Hepatocyte (in vitro differentiated cells): ENCODE measurements at regions not wholly inside any gene's neighbourhood (a gene's known extent, or its start where the extent isn't known, plus 50 kb on each side); places are given as distances from the start of the nearest gene placed in this dataset.

Experiments
- DNase-seq: peaks from one replicate; pipeline ENCODE4 v3.0.0-alpha.2; 2016; ENCODE audit warnings: low spot score
- H2AFZ ChIP-seq: fragments of 200-600 bp; sonication (generic); 2 replicates; pipeline ENCODE4 v1.6.0; 2016; ENCODE audit warnings: antibody characterized with exemption, mild to moderate bottlenecking
- H3K27ac ChIP-seq: fragments of 200-600 bp; sonication (generic); 2 replicates; pipeline ENCODE4 v1.5.1; 2016; ENCODE audit warnings: mild to moderate bottlenecking
- H3K27me3 ChIP-seq: fragments of 200-600 bp; sonication (generic); 2 replicates; pipeline ENCODE4 v1.6.1; 2016
- H3K36me3 ChIP-seq: fragments of 200-600 bp; sonication (generic); replicated peaks from 2 replicates; pipeline ENCODE4 v1.5.1; 2016; ENCODE audit warnings: low read depth; ENCODE audit not compliant: insufficient read depth
- H3K4me1 ChIP-seq: fragments of 200-600 bp; sonication (generic); 2 replicates; pipeline ENCODE4 v1.5.1; 2016; ENCODE audit warnings: mild to moderate bottlenecking, moderate library complexity; ENCODE audit not compliant: insufficient read depth
- H3K4me2 ChIP-seq: fragments of 200-600 bp; sonication (generic); 2 replicates; pipeline ENCODE4 v1.6.0; 2016
- H3K4me3 ChIP-seq: fragments of 200-600 bp; sonication (generic); 2 replicates; pipeline ENCODE4 v1.5.1; 2016; ENCODE audit warnings: mild to moderate bottlenecking
- H3K79me2 ChIP-seq: fragments of 200-600 bp; sonication (generic); 2 replicates; pipeline ENCODE4 v1.6.0; 2017; ENCODE audit warnings: mild to moderate bottlenecking
- H3K9me2 ChIP-seq: fragments of 200-600 bp; sonication (generic); replicated peaks from 2 replicates; pipeline ENCODE4 v1.6.0; 2017; ENCODE audit warnings: mild to moderate bottlenecking; ENCODE audit not compliant: insufficient read depth
- H3K9me3 ChIP-seq: fragments of 200-600 bp; sonication (generic); 2 replicates; pipeline ENCODE4 v1.5.1; 2016; ENCODE audit warnings: low read depth, mild to moderate bottlenecking
- H4K20me1 ChIP-seq: fragments of 200-600 bp; sonication (generic); 2 replicates; pipeline ENCODE4 v1.6.0; 2016; ENCODE audit warnings: mild to moderate bottlenecking; ENCODE audit not compliant: insufficient read depth, poor library complexity, severe bottlenecking
- CTCF ChIP-seq: fragments of 200-600 bp; sonication (generic); IDR thresholded peaks from 2 replicates; pipeline ENCODE4 v1.5.1; 2016; ENCODE audit warnings: antibody characterized with exemption, mild to moderate bottlenecking; ENCODE audit not compliant: poor library complexity
- EZH2 ChIP-seq: fragments of 200-600 bp; sonication (generic); IDR thresholded peaks from 2 replicates; pipeline ENCODE4 v1.6.1; 2016; ENCODE audit warnings: antibody characterized with exemption, mild to moderate bottlenecking, borderline replicate concordance
- EZH2phosphoT487 ChIP-seq: fragments of 200-600 bp; sonication (generic); IDR thresholded peaks from one replicate; pipeline ENCODE4 v1.6.1; 2018; ENCODE audit warnings: antibody characterized with exemption, mild to moderate bottlenecking, low read depth, moderate library complexity; ENCODE audit not compliant: unreplicated experiment, severe bottlenecking
- WGBS: methylation state at CpG from one replicate; pipeline ENCODE4 v1.1.6; 2016; ENCODE audit warnings: low lambda C conversion rate; ENCODE audit errors: missing lambda C conversion rate; 5-methylcytosine and 5-hydroxymethylcytosine counted together

- H3K4me3 ChIP-seq: no peak overlapping the region
- H3K27ac ChIP-seq: no peak overlapping the region
- DNase-seq: no peak
- WGBS: 83% methylated on average over 4 of the region's 4 CpGs
- no peaks in the 10 kb centered on the region for H4K20me1 ChIP-seq
- H2AFZ ChIP-seq: no peak overlapping the region
- no peak overlapping the region for H3K4me2 ChIP-seq
- H3K9me3 ChIP-seq: no peaks in the 10 kb centered on the region
- TF ChIP-seq CTCF (no peak), EZH2 (no peak), EZH2phosphoT487 (no peak)
- no peaks in the 10 kb centered on the region for H3K79me2 ChIP-seq
- peaks cover 4% of the 10 kb centered on the region for H3K4me1 ChIP-seq
- H3K36me3 ChIP-seq: no peaks in the 10 kb centered on the region
- H3K27me3 ChIP-seq: no peaks in the 10 kb centered on the region
- H3K9me2 ChIP-seq: no peaks in the 10 kb centered on the region
Measured at GRCh38 chr6:104638841-104639290, 220.9 kb downstream of the HACE1 start.

- no peak overlapping the region for H3K4me3 ChIP-seq
- H2AFZ ChIP-seq: no peak overlapping the region
- 80% methylated on average over 4 of the region's 4 CpGs for WGBS
- no peaks in the 10 kb centered on the region for H3K36me3 ChIP-seq
- no peaks in the 10 kb centered on the region for H4K20me1 ChIP-seq
- H3K9me3 ChIP-seq: no peaks in the 10 kb centered on the region
- H3K4me1 ChIP-seq: no peaks in the 10 kb centered on the region
- H3K27ac ChIP-seq: no peak overlapping the region
- DNase-seq: no peak
- no peak overlapping the region for H3K4me2 ChIP-seq
- H3K27me3 ChIP-seq: no peaks in the 10 kb centered on the region
- no peaks in the 10 kb centered on the region for H3K9me2 ChIP-seq
- no peaks in the 10 kb centered on the region for H3K79me2 ChIP-seq
- TF ChIP-seq CTCF (no peak), EZH2 (no peak), EZH2phosphoT487 (no peak)
Measured at GRCh38 chr6:104633125-104633524, 226.6 kb downstream of the HACE1 start.

- whole genome bisulfite sequencing: 59% methylated on average over 2 of the region's 2 CpGs
- Histone ChIP-seq H3K9me3 (no peaks in the 10 kb centered on the region), H3K4me2 (no peak overlapping the region), H3K9me2 (no peaks in the 10 kb centered on the region), H2AFZ (no peak overlapping the region), H3K4me1 (no peaks in the 10 kb centered on the region), H3K36me3 (no peaks in the 10 kb centered on the region), H3K27ac (no peak overlapping the region), H3K4me3 (no peak overlapping the region), H3K27me3 (no peaks in the 10 kb centered on the region), H4K20me1 (no peaks in the 10 kb centered on the region), H3K79me2 (no peaks in the 10 kb centered on the region)
- no peak for TF ChIP-seq CTCF
- TF ChIP-seq EZH2phosphoT487: no peak
- no peak for TF ChIP-seq EZH2
- DNase-seq: no peak
Measured at GRCh38 chr6:104632588-104632987, 227.1 kb downstream of the HACE1 start.

GRCh38 chr6:104630955-104631354 is 228.8 kb downstream of the HACE1 start:
- no peak for DNase-seq
- Histone ChIP-seq H3K4me3 (no peak overlapping the region), H3K36me3 (no peaks in the 10 kb centered on the region), H3K27me3 (no peaks in the 10 kb centered on the region), H3K4me2 (no peak overlapping the region), H3K4me1 (no peaks in the 10 kb centered on the region), H3K9me3 (no peaks in the 10 kb centered on the region), H4K20me1 (no peaks in the 10 kb centered on the region), H3K79me2 (no peaks in the 10 kb centered on the region), H3K27ac (no peak overlapping the region), H3K9me2 (no peaks in the 10 kb centered on the region), H2AFZ (no peak overlapping the region)
- TF ChIP-seq EZH2: no peak
- TF ChIP-seq EZH2phosphoT487: no peak
- no peak for TF ChIP-seq CTCF
